GM13976 (cell line): ENCODE measurements at regions not wholly inside any gene's neighbourhood (a gene's known extent, or its start where the extent isn't known, plus 50 kb on each side); places are given as distances from the start of the nearest gene placed in this dataset.

ENCODE experiments used
- DNase-seq: peaks from one replicate; pipeline ENCODE4 v3.0.0; 2012; ENCODE audit warnings: low spot score
- CTCF ChIP-seq: IDR thresholded peaks from 2 replicates; pipeline ENCODE4 v1.5.1; 2012; ENCODE audit warnings: borderline replicate concordance, mild to moderate bottlenecking; ENCODE audit not compliant: insufficient read depth; ENCODE audit errors: extremely low read depth, missing control alignments, control extremely low read depth
- in situ Hi-C: fragments of 300-500 bp; cut with MboI; formaldehyde crosslinking; loops from one replicate; pipeline ENCODE4 v1.12.0; 2022; ENCODE audit warnings: low sequenced_read_pairs, mixed read lengths, inconsistent platforms; ENCODE audit not compliant: unreplicated experiment

GRCh38 chr9:27625751-27626150 lies 52.5 kb upstream of the C9orf72 start:
- TF ChIP-seq CTCF, result no peak
- in situ Hi-C loops, result no loop called here
- no peak for DNase-seq

- no peak for TF ChIP-seq CTCF
These were observed 53.2 kb upstream of the C9orf72 start for GRCh38 chr9:27626244-27627187.

GRCh38 chr9:27627188-27627564 lies 53.9 kb upstream of the C9orf72 start:
- in situ Hi-C loops, result no loop called here

More at GRCh38 chr9:27626244-27627187, 53.2 kb upstream of the C9orf72 start:
- in situ Hi-C loops, result no loop called here
- no peak for DNase-seq

GRCh38 chr9:27628311-27628710 lies 55.0 kb upstream of the C9orf72 start:
- TF ChIP-seq CTCF, result no peak
- in situ Hi-C loops, result no loop called here
- DNase-seq, result no peak

More at GRCh38 chr9:27627188-27627564, 53.9 kb upstream of the C9orf72 start:
- DNase-seq, result no peak
- no peak for TF ChIP-seq CTCF

- DNase-seq, result no peak
- no peak for TF ChIP-seq CTCF
- in situ Hi-C loops, result no loop called here
These were observed 56.1 kb upstream of the C9orf72 start for GRCh38 chr9:27629425-27629824.

- TF ChIP-seq CTCF, result no peak
These were observed 59.0 kb upstream of the C9orf72 start for GRCh38 chr9:27632254-27632653.

GRCh38 chr9:27633764-27634163 lies 60.5 kb upstream of the C9orf72 start:
- in situ Hi-C loops, result no loop called here
- DNase-seq, result no peak
- no peak for TF ChIP-seq CTCF

More at GRCh38 chr9:27632254-27632653, 59.0 kb upstream of the C9orf72 start:
- in situ Hi-C loops, result no loop called here
- DNase-seq, result no peak
